GM21619 (cell line): ENCODE measurements at regions not wholly inside any gene's neighbourhood (a gene's known extent, or its start where the extent isn't known, plus 50 kb on each side); places are given as distances from the start of the nearest gene placed in this dataset.
"Not testable (repeated sequence)": the region's sequence is repeated elsewhere in the genome, so short reads cannot be mapped to it uniquely, and the experiment has no call there.

Experiments
- ATAC-seq: cut with Tn5 transposase; IDR thresholded peaks from one replicate; pipeline ENCODE4 v1.9.1; 2021; ENCODE audit not compliant: unreplicated experiment

DNA sequence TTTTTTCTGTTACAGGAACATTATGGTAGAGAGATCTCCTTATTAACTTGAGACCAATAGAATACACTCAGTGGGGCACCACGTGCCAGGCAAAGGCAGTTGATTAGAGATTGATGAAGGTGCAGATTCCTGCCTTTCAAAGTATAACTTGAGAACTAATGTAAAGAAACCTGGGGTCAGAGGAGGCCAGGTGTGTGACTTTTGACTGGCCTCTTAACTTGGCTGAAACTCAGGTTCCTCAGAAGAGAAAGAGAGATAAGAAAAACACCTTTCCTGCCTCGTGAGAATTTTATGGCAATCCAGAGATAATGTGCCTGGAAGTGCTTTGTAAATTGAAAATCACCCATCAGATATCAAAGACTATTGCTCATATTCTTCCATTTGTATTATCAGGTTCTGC, 110.7 kb upstream of the GZMB start:
- no peak for ATAC-seq

GRCh38 chr14:24741871-24742270, 107.9 kb upstream of the GZMB start:
- ATAC-seq, result no peak

- ATAC-seq, result no peak
Measured at GRCh38 chr14:24735984-24736630, 102.1 kb upstream of the GZMB start.

GRCh38 chr14:24734917-24735500, 101.0 kb upstream of the GZMB start:
- no peak for ATAC-seq

GRCh38 chr14:24726480-24726879, 92.5 kb upstream of the GZMB start:
- ATAC-seq, result no peak

DNA sequence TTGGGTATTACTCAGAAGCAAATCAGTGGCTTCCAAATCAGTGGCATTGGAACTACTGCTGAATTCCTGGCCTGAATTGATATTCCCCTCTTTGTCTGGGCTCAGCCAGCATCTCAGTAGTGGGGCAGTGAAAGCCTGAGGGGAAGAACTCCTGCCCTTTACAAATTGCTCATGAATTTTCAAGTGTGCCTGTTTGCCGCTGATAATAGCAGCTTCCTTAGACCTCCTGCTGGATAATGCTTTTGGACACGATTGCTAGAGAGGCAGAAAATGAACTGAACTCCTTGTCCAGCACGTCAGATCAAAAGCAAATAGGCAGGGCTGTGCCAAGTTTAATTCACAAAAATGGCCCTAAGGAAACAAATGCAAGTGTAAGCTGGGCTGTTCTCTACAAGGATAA, 91.3 kb upstream of the GZMB start:
- no peak for ATAC-seq

DNA sequence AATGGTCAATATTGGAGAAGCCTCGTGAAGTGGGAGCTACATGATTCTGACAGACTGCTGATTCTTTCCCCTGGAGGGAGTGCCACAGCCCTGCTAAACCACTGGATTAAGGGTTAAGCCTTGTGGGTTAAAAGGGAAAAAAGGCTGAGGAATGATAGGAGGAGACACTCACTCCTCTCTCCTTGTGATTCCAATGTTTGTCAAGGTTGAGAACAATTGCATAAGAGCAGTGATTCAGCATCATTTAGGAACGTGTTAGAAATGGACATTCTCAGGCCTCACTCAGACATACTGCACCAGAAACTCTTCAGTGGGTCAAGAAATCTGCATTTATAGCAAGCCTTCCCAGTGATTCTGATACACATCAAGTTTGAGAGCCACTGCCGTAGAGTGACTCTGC, 87.8 kb upstream of the GZMB start:
- ATAC-seq, result no peak

GRCh38 chr14:24715239-24715638, 81.2 kb upstream of the GZMB start:
- ATAC-seq, result no peak

DNA sequence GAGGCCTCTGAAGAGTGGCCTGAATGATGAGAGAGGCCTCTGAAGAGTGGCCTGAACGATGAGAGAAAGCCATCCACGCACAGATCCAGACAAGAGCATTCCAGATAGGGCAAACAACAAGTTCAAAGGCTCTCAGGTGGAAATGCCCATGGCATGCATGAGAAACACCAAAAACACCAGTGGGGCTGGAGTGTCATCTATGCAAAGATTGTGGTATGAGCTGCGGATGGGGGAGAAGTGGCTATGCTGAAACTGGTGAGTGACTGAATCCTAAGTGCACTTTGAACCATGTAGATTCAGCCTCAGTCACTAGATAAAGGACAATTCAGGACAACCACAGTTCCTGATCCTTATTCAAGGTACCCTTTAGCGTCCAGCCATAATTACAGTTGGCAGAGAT, 79.4 kb upstream of the GZMB start:
- peak; percentile 51 for ATAC-seq

GRCh38 chr14:24712909-24713308, 78.9 kb upstream of the GZMB start:
- ATAC-seq, result no peak

GRCh38 chr14:24712374-24712773, 78.4 kb upstream of the GZMB start:
- ATAC-seq, result no peak

DNA sequence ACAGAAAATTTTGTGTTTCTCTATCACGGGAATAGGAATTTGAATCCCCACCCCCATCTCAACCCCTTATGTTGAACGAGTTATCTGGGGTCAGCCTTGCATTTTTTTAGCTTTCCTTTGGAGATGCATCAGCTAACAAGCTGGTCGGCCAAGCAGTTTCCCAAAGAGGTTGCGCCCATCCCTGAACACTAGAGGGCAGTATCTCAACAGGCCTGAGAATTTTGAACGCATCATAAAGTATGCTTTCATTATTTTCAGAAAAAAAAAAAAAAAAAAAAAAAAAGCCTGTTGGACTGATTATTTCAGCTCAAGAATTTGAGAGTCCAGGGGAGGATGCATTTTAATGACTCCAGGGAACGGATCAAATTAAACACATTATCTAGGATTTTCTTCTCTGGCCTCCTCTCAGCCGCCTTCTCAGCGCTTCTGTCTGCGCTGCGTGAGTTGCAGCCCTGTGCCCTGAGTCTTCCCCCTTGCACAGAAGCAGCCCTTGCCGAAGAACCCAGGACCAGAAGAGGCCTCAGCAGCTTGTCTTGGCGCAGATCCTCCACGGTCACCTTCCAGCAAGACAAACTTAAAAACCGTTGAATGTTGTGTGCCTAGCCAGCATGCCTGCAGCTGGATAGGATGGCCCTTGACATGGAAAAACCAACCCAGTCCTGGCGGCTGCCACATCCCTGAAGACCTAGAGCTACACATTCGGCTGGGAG, 76.6 kb upstream of the GZMB start:
- ATAC-seq, result no peak

GRCh38 chr14:24708684-24709083, 74.7 kb upstream of the GZMB start:
- no peak for ATAC-seq

GRCh38 chr14:24706351-24706750, 72.4 kb upstream of the GZMB start:
- ATAC-seq, result no peak

DNA sequence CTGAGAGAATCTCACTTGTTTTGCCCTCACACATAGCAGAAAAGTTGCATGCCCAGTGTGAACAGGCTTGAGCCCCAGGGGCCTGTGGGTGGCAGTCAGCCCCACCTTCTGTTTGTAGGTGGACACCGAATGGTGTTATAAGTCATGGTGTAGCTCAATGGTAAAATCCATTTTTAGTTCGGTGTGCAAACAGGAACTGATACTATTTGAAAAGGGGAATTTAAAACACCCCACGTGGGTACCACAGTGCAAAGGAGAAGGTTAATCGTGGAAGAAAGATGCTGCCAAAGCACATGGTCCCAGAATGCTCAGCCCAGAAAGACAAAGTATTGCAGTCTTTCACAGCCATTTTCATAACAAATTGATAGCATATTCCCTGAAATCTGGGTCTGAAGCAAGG, 71.8 kb upstream of the GZMB start:
- peak; percentile 88 for ATAC-seq

DNA sequence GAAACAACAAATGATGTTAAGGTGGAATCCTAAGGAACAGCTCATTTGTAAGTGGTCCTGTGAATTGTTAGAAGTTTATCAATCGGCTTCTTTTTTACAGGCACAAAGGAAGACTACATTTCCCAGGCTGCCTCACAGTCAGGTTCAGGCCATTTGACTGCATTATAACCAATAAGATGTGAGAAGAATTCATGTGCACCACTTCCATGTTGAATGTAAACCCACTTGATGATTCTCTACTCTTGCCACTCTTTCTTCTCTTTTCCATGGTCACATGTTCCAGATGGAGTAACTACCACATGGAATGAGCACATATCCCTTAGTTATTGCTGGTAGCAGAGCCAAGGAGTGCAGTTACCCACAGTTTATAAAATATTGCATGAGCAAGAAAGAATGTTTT, 67.1 kb upstream of the GZMB start:
- no peak for ATAC-seq

DNA sequence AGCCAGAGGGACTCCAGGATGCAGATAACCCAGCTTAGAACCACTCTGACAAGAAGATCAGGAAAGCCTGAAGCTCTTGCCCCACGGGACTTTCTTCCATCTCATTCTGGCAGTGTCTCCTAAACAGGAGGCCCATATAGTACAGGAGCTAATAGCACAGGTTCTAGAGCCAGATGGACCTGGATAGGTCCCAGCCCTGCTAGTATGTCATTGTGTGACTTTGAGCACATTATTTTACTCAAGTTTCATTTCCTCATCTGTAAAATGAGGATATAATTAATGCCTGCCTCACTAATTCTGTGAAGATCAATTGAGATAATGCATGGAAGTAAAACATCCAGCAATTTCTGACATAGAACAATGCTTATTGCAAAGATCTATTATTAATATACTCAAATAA, 66.5 kb upstream of the GZMB start:
- no peak for ATAC-seq

GRCh38 chr14:24699052-24699451, 65.1 kb upstream of the GZMB start:
- ATAC-seq, result peak; percentile 70

DNA sequence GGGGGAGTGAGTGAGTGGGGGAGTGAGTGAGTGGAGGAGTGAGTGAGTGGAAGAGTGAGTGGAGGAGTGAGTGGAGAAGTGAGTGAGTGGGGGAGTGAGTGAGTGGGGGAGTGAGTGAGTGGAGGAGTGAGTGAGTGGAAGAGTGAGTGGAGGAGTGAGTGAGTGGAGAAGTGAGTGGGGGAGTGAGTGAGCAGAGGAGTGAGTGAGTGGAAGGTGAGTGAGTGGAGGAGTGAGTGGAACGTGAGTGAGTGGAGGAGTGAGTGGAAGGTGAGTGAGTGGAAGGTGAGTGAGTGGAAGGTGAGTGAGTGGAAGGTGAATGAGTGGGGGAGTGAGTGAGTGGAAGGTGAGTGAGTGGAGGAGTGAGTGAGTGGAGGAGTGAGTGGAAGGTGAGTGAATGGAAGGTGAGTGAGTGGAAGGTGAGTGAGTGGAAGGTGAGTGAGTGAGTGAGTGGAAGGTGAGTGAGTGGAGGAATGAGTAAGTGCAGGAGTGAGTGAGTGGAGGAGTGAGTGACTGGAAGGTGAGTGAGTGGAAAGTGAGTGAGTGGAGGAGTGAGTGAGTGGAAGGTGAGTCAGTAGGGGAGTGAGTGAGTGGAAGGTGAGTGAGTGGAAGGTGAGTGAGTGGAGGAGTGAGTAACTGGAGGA, 62.4 kb upstream of the GZMB start:
- ATAC-seq, result not testable (repeated sequence)

GRCh38 chr14:24695265-24696241, 61.6 kb upstream of the GZMB start:
- peak; percentile 46 for ATAC-seq

- ATAC-seq, result no peak
Measured at GRCh38 chr14:24694680-24695079, 60.7 kb upstream of the GZMB start.
